NCI-H2196 (cell line): ENCODE measurements at regions not wholly inside any gene's neighbourhood (a gene's known extent, or its start where the extent isn't known, plus 50 kb on each side); places are given as distances from the start of the nearest gene placed in this dataset.
"Not testable (repeated sequence)": the region's sequence is repeated elsewhere in the genome, so short reads cannot be mapped to it uniquely, and the experiment has no call there.

Experiments used
- DNase-seq: peaks from one replicate; lab custom pipeline; 2025; ENCODE audit not compliant: unreplicated experiment; lab: John Stamatoyannopoulos, UW

DNA sequence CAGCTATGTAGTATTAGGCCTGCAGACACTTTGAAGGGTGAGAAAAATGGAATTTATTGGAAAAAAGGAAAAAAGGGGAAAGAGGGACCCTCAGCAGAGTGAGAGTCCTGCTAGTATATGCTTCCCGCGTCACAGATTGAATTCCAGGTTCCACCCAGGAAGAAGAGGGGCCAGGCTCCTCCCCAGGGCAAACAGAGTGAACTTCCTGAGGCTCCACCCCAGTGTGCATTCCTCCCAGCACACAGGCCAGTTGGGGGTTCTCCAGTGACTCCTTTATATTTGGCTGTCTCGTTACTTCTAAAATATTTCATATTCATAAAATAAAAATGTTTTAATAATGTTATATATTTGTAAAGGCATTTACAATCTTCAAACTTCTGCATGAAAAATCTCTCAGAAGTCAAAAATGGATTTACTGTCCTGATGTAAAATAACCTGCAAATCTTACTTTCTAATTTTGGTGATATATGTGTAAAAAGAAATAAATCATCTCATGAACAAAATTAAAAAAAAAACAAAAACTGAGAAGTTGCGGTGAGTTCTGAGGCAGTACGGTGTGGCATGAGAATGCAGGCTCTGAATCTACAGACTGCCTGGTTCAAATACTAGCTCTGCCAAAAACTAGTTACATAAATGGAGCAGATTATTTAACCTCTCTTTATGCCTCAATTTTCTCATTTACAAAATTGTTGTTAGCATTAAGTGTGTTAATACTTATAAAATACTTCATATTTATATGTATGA is 175.8 kb upstream of the P2RY1 start:
- DNase-seq = no peak

- DNase-seq = no peak
Observed at GRCh38 chr3:152662157-152662556, 172.8 kb upstream of the P2RY1 start.

DNA sequence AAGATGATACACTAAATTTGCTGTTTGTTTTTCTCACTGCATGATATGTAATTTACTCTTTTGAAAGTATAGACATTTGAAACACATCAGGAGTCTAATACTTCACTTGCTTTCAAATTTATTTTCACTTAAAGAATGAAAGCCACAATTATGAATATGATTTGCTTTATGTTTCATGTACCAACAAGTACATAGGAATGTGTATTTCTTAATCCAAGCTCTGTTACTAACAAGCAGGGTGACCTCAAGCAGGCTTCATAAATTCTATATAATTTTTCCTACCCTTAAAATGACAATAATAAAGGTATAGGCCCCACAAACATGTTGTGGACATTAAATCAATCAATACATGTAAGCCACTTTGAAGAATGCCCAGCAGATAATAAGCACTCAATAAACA is 170.2 kb upstream of the P2RY1 start:
- DNase-seq = no peak

DNA sequence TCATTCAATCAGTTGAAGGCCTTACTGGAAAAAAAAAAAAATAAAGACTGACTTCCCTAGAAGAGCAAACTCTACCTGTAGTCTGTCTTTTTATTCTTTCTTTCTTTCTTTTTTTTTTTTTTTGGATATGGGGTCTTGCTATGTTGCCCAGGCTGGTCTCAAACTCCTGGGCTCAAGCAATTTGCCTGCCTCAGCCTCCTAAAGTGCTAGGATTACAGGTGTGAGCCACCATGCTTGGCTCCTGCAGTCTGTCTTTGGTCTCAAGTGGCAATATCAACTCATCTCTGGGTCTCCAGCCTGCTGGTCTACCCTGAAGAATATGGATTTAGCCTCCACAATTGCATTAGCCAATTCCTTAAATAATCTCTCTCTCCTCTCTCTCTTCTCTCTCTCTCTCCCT is 167.7 kb upstream of the P2RY1 start:
- no peak for DNase-seq

- DNase-seq = no peak
Observed at GRCh38 chr3:152669560-152669959, 165.4 kb upstream of the P2RY1 start.

- no peak for DNase-seq
Observed at GRCh38 chr3:152671446-152672319, 163.2 kb upstream of the P2RY1 start.

- DNase-seq = no peak
Observed at GRCh38 chr3:152672320-152672649, 162.6 kb upstream of the P2RY1 start.

- no peak for DNase-seq
Observed at GRCh38 chr3:152676810-152677379, 158.0 kb upstream of the P2RY1 start.

DNA sequence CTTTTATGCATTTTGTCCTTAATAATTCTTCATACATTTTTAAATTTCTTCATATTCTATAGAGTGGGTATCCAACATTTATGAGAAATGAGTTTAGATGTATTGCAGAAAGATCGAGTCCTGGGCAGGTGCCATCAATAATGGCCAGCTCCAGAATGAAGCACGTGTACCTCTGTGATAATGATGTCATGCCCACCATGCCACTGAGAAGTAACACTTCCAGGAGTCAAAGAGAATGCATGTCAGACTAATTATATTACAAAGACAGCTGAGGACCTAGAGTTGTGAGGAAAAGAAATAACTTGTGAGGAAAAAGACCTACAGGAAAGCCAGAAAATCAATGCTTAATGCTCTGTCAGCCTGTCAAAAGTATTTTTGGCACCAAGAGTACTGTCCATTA is 157.4 kb upstream of the P2RY1 start:
- DNase-seq = no peak

DNA sequence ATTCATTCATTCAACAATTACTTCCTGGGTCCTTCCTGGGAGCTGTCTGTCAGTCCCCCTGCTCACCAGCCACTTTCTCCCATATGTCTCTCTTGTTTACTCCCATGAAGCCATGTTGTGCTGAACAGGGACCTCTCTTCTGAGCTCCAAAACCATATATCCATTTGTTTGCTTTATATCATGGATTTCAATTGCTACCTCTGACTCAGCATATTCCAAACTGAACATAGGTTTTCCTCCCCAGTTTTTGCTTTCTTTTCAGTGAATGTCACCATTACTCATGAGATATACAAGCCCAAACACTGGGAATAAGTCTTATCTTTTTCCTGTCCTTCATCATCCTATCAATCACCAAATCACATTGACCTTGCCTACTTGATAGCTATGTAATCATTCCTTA is 152.5 kb upstream of the P2RY1 start:
- no peak for DNase-seq

GRCh38 chr3:152683521-152683999 is 151.4 kb upstream of the P2RY1 start:
- no peak for DNase-seq

DNA sequence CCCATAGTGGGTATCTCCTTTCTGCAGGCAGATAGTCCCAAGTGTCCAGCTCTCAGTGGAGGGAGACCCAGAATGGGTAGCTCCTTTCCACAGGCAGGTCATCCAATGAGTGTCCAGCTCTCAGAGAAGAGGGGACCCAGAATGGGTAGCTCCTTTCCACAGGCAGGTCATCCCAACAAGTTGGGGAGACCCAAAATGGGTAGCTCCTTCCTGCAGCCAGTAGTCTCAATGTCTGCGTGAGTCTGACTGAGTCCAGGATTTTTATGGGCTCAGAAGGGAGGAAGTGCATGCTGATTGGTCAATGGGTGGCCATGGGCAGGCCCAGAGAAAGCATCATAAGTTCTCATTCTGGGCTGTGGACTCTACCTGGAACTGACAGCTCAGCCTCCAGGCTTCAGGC is 150.7 kb upstream of the P2RY1 start:
- no peak for DNase-seq

DNA sequence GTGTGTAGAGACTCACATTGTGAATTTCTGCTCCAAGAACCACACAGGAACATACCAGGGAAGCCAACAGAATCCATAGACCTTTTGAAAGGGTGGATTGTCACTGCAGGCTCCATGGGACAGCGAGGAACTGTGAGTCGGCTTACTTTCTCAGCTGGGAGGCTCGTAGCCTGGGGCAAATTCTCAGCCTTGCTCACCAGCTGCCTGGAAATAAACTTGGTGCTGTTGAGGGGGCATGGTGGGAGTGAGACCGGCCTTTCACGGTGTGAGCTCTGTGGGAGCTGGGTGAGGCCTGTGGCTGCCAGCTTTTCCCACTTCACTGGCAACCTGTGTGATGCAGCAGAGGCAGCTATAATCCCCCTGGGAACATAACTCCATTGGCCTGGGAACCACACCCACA is 146.6 kb upstream of the P2RY1 start:
- DNase-seq = no peak

GRCh38 chr3:152692326-152692725 is 142.6 kb upstream of the P2RY1 start:
- not testable (repeated sequence) for DNase-seq

- DNase-seq = not testable (repeated sequence)
Observed at GRCh38 chr3:152693521-152694250, 141.2 kb upstream of the P2RY1 start.

GRCh38 chr3:152695840-152696239 is 139.1 kb upstream of the P2RY1 start:
- no peak for DNase-seq

DNA sequence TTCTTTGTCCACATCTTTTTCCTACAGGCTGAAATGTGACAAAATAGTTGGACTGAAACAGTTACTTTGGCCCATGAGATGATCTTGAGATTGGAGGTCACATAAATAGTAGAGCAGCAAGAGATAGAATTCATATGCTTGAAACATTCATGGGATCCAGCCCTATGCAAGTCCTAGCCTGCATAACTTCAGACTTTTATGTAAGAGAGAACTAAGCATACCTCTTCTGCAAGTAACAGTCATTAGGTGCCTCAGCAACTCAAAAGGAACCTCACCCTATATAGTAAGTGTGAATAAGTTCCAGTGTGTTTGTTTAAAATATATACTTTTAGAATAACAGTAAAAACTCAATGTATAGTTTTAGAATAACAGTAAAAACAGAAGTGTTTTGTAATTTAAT is 138.0 kb upstream of the P2RY1 start:
- no peak for DNase-seq

DNA sequence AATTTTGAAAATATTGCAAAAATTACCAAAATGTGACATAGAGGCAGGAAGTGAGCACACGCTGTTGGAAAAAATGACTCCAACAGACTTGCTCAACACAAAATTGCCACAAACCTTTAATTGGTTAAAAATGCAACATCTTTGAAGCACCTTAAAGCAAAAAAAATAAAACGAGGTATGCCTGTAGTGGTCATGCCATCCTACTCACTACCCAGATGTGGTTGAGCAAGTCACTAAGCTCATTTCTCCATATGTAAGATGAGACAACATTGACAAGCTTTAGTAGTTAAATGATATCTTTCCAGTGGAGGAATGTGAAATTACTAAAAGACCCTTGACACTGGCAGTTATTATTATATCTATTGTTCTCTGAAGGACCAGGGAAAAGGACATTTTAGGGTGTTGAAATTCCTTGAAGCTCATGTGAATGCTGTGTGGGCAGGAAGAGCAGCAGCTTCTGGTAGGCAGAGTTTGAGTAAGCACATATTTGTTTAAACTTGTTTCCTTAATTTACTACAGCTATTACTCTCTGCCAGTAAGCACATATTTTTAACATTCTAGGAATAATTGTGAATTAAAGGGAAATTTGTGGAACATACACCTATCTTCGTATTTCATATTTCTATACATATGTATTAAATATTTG is 131.6 kb upstream of the P2RY1 start:
- DNase-seq = no peak

DNA sequence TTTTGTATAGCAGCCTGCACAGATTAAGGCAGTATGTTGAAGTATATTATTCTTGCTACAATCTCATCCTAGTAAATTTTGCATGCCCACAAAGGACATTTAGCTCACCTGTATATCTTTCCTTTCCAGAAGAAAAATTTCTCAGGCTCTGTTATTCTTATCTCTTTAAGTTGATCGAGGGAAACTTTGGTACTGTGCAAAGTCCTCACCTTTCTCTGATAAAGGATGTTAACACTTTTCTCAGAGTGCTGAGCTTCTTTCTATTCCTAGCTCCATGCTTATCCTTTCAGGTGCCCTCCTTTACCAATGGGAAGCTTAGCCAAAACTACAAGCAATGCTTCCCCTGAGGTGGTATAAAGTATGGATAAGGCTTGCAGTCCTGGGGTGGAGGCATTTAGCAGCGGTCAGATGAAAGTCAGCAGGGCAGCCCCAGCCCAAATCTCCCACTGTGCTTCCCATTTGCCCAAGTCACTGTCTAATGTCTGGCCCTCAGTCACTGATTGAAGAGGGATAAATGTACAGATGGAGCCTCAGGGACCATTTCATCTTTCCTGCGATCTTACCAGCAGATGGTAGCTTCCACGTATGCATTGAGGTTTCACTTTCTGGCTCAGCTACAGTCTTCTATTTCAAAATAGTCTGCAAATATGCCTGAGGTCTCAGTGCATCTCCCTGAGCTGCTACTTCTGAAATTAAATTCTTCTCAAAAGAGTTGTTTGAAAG is 127.8 kb upstream of the P2RY1 start:
- DNase-seq = no peak

DNA sequence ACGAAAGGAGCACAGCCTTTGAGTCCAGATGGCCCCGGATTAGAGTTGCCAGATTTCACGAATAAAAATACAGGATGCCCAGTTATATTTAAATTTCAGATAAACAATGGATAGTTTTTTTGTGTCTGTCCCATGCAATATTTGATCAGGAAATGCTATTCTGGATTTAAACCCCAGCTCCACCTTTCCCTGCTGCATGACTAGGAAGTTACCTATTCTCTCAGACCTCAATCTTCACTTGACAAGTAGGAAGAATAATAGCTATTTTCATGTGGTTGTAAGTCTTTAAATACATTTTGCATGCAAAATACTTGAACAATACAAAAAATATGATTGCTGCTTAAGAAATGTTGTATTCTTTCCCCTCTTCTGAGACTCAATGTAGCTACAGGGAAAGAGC is 125.3 kb upstream of the P2RY1 start:
- DNase-seq = no peak
